Smooth muscle cell (in vitro differentiated cells): ENCODE measurements at regions not wholly inside any gene's neighbourhood (a gene's known extent, or its start where the extent isn't known, plus 50 kb on each side); places are given as distances from the start of the nearest gene placed in this dataset.

Source experiments
- DNase-seq: peaks from one replicate; lab custom pipeline; 2025; ENCODE audit not compliant: unreplicated experiment; lab: John Stamatoyannopoulos, UW
- H2AFZ ChIP-seq: fragments of 200-600 bp; sonication (generic); 2 replicates; pipeline ENCODE4 v1.6.0; 2016; ENCODE audit warnings: antibody characterized with exemption, low read depth, mild to moderate bottlenecking
- H3F3A ChIP-seq: fragments of 200-600 bp; sonication (generic); 2 replicates; pipeline ENCODE4 v1.6.0; 2017; ENCODE audit warnings: antibody characterized with exemption, low read depth
- H3K27ac ChIP-seq: fragments of 200-600 bp; sonication (generic); 2 replicates; pipeline ENCODE4 v1.5.1; 2016; ENCODE audit warnings: low read depth, mild to moderate bottlenecking
- H3K27me3 ChIP-seq: fragments of 200-600 bp; sonication (generic); 2 replicates; pipeline ENCODE4 v1.6.1; 2016; ENCODE audit warnings: low read depth, mild to moderate bottlenecking
- H3K36me3 ChIP-seq: fragments of 200-600 bp; sonication (generic); 2 replicates; pipeline ENCODE4 v1.5.1; 2016; ENCODE audit warnings: low read depth
- H3K4me1 ChIP-seq: fragments of 200-600 bp; sonication (generic); 2 replicates; pipeline ENCODE4 v1.5.1; 2016; ENCODE audit warnings: low read depth
- H3K4me2 ChIP-seq: fragments of 200-600 bp; sonication (generic); 2 replicates; pipeline ENCODE4 v1.6.0; 2016; ENCODE audit warnings: mild to moderate bottlenecking
- H3K4me3 ChIP-seq: fragments of 200-600 bp; sonication (generic); 2 replicates; pipeline ENCODE4 v1.5.1; 2016; ENCODE audit warnings: mild to moderate bottlenecking
- H3K79me2 ChIP-seq: fragments of 200-600 bp; sonication (generic); 2 replicates; pipeline ENCODE4 v1.6.0; 2016; ENCODE audit warnings: low read depth, mild to moderate bottlenecking
- H3K9ac ChIP-seq: fragments of 200-600 bp; sonication (generic); 2 replicates; pipeline ENCODE4 v1.6.0; 2016; ENCODE audit warnings: low read depth
- H3K9me3 ChIP-seq: fragments of 200-600 bp; sonication (generic); replicated peaks from 2 replicates; pipeline ENCODE4 v1.5.1; 2016; ENCODE audit warnings: low read depth
- H4K20me1 ChIP-seq: fragments of 200-600 bp; sonication (generic); 2 replicates; pipeline ENCODE4 v1.6.0; 2016; ENCODE audit warnings: low read depth
- CTCF ChIP-seq: fragments of 200-600 bp; sonication (generic); IDR thresholded peaks from 2 replicates; pipeline ENCODE4 v1.5.1; 2017; ENCODE audit warnings: borderline replicate concordance, mild to moderate bottlenecking, antibody characterized with exemption; ENCODE audit not compliant: insufficient read depth, poor library complexity, severe bottlenecking
- WGBS: methylation state at CpG from one replicate; pipeline ENCODE4 v1.1.7; 2016; ENCODE audit warnings: low lambda C conversion rate; 5-methylcytosine and 5-hydroxymethylcytosine counted together

DNA sequence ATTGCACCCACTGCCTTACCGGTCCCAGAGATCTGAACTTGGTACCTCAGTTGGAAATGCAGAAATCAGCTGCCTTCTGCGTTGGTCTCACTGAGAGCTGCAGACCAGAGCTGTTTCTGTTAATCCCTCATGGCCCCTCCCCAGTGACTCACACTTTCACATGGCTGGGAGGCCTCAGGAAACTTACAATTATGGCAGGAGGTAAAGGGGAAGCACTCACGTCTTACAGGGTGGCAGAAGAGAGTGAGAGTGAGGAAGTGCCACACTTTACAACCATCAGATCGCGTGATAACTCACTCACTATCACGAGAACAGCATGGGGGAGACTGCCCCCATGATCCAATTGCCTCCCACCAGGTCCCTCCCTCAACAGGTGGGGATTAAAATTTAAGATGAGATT is 648.5 kb downstream of the MTRR start:
- Histone ChIP-seq H3K4me1 (peaks cover 6% of the 10 kb centered on the region), H3K4me3 (no peak overlapping the region), H3K4me2 (no peak overlapping the region), H3K36me3 (no peaks in the 10 kb centered on the region), H3F3A (no peaks in the 10 kb centered on the region), H3K27me3 (no peaks in the 10 kb centered on the region), H3K79me2 (no peaks in the 10 kb centered on the region), H2AFZ (no peak overlapping the region), H3K9me3 (no peaks in the 10 kb centered on the region), H4K20me1 (no peaks in the 10 kb centered on the region), H3K9ac (no peak overlapping the region), H3K27ac (no peak overlapping the region)
- DNase-seq: no peak
- WGBS: 43% methylated on average over 6 of the region's 6 CpGs
- no peak for TF ChIP-seq CTCF

- TF ChIP-seq CTCF: no peak
- H3K27ac ChIP-seq: no peak overlapping the region
- peak overlapping the region; percentile 60 for H2AFZ ChIP-seq
- DNase-seq: no peak
- H3K27me3 ChIP-seq: no peaks in the 10 kb centered on the region
- H3K4me1 ChIP-seq: peaks cover 6% of the 10 kb centered on the region
- H3K4me2 ChIP-seq: no peak overlapping the region
- no peaks in the 10 kb centered on the region for H3K9me3 ChIP-seq
- no peak overlapping the region for H3K4me3 ChIP-seq
- no peak overlapping the region for H3K9ac ChIP-seq
- 24% methylated on average over 3 of the region's 3 CpGs for WGBS
- no peaks in the 10 kb centered on the region for H3K36me3 ChIP-seq
- H4K20me1 ChIP-seq: no peaks in the 10 kb centered on the region
- H3K79me2 ChIP-seq: no peaks in the 10 kb centered on the region
- no peaks in the 10 kb centered on the region for H3F3A ChIP-seq
These were observed 652.0 kb downstream of the MTRR start for GRCh38 chr5:8520917-8521316.

- H3K4me1 ChIP-seq: peaks cover 6% of the 10 kb centered on the region
- no peak overlapping the region for H3K4me2 ChIP-seq
- no peaks in the 10 kb centered on the region for H3K79me2 ChIP-seq
- H3K9me3 ChIP-seq: no peaks in the 10 kb centered on the region
- H3K27me3 ChIP-seq: no peaks in the 10 kb centered on the region
- 83% methylated on average over 8 of the region's 8 CpGs for WGBS
- no peak overlapping the region for H2AFZ ChIP-seq
- H4K20me1 ChIP-seq: no peaks in the 10 kb centered on the region
- H3K27ac ChIP-seq: no peak overlapping the region
- no peak overlapping the region for H3K4me3 ChIP-seq
- H3K9ac ChIP-seq: no peak overlapping the region
- no peak for DNase-seq
- H3K36me3 ChIP-seq: no peaks in the 10 kb centered on the region
- no peaks in the 10 kb centered on the region for H3F3A ChIP-seq
- TF ChIP-seq CTCF: no peak
These were observed 653.0 kb downstream of the MTRR start for GRCh38 chr5:8521991-8522390.

DNA sequence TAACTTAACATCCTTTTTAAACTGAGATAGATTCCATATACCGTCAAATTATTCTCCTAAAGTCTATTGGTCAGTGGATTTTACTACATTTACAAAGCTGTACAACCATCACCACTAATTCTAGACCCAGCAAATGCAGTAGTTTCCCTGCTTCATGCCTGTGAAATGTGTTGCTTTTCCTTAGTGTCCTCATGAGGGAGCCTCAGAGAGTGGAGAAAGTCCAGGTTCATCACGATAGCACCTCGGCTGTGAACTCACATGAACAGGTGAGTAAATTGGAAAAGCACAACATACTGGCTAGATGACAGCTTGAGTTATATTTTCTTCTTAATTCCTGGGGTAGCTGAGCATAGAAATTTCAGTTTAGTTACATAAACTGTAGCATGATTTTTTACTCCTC is 653.7 kb downstream of the MTRR start:
- Histone ChIP-seq H3K27ac (no peak overlapping the region), H3K4me3 (no peak overlapping the region), H2AFZ (no peak overlapping the region), H4K20me1 (no peaks in the 10 kb centered on the region), H3K9me3 (no peaks in the 10 kb centered on the region), H3K27me3 (no peaks in the 10 kb centered on the region), H3K4me1 (peaks cover 6% of the 10 kb centered on the region), H3K36me3 (no peaks in the 10 kb centered on the region), H3K9ac (no peak overlapping the region), H3F3A (no peaks in the 10 kb centered on the region), H3K4me2 (no peak overlapping the region), H3K79me2 (no peaks in the 10 kb centered on the region)
- no peak for DNase-seq
- 58% methylated on average over 3 of the region's 3 CpGs for WGBS
- no peak for TF ChIP-seq CTCF
